ENCODE measurements at regions not wholly inside any gene's neighbourhood (a gene's known extent, or its start where the extent isn't known, plus 50 kb on each side); places are given as distances from the start of the nearest gene placed in this dataset.
A peak's percentile ranks its signal among the peaks of the same experiment; 100 is the strongest.
"Not testable (repeated sequence)": the region's sequence is repeated elsewhere in the genome, so short reads cannot be mapped to it uniquely, and the experiment has no call there.

DNA sequence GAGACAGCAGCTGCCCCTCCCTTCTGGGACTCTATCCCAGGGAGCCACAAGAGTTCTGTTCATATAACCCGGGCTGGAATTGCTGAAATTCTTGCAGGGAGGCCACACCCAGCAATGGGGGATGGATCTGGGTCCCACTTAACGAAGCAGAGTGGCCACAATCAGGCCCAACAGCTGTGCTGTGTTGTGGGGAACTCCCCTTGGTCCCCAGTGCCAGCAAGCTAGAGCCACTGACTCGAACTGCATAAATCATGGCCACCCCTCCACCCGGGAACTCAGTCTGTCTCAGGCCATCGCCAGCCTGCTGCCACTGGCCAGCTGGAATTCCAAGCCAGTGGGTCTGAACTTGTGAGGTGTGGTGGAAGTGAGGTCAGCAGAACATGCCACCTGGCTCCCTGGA, 111.1 kb downstream of the KLF8 start:
- Mint-ChIP-seq H3K4me3 (peak overlapping the region in 4 of 10 donors; percentile 55 to 77 (median 65)), H3K27me3 (no peaks in the 10 kb centered on the region), H3K9me3 (peaks cover 0 to 47% (median 15%) of the 10 kb centered on the region in 9 donors), H3K4me1 (peaks cover 18 to 62% (median 58%) of the 10 kb centered on the region in 4 donors), H3K36me3 (peaks cover 0 to 17% (median 10%) of the 10 kb centered on the region in 3 donors), H3K27ac (peak overlapping the region in 5 of 10 donors; percentile 33 to 81 (median 51))
- ATAC-seq (no peak), DNase-seq (no peak)
- POLR2A ChIA-PET = interaction anchor here (0.7 to 1.5 kb wide), 3 partner anchors 22 to 221 kb away, joined by 3 to 4 read pairs (median 3); no protein-coding TSS in a partner anchor

DNA sequence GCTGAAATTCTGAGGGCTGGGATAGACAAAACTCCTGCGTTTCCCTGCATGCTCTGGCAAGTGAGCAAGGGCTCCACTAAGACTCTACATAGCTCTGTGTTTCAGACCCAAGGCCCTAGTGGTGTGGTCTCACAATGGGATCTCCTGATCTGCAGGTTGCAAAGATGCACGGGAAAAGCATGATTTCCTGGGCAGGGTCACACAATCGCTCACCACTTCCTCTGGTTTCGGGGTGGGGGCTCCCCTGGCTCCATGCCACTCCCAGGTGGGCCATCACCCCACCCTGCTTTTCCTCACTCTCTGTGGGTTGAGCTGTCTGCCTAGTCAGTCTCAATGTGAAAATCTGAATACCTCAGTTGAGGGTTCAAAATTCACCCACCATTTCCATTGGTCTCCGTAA, 111.5 kb downstream of the KLF8 start:
- peaks cover 0 to 17% (median 8%) of the 10 kb centered on the region in 3 donors for H3K36me3 Mint-ChIP-seq
- no peaks in the 10 kb centered on the region for H3K27me3 Mint-ChIP-seq
- H3K27ac Mint-ChIP-seq = peak overlapping the region in 7 of 10 donors; percentile 41 to 80 (median 61)
- DNase-seq = peak in 2 of 10 donors; percentile 5 to 19
- no peak for ATAC-seq
- POLR2A ChIA-PET = interaction anchor here (0.6 to 1.5 kb wide), 4 partner anchors 22 to 221 kb away, joined by 3 to 4 read pairs (median 3); no protein-coding TSS in a partner anchor
- H3K4me1 Mint-ChIP-seq = peaks cover 18 to 62% (median 58%) of the 10 kb centered on the region in 4 donors
- H3K4me3 Mint-ChIP-seq = peak overlapping the region; percentile 11 to 68 (median 60)
- peaks cover 0 to 42% (median 13%) of the 10 kb centered on the region in 9 donors for H3K9me3 Mint-ChIP-seq

DNA sequence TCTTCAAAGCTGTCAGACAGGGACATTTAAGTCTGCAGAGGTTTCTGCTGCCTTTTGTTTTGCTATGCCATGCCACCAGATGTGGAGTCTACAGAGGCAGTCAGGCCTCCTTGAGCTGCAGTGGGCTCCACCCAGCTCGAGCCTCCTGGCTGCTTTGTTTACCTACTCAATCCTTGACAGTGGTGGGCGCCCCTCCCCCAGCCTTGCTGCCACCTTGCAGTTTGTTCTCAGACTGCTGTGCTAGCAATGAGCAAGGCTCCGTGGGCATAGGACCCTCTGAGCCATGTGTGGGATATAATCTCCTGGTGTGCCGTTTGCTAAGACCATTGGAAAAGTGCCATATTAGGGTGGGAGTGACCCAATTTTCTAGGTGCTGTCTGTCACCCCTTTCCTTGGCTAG, 126.0 kb downstream of the KLF8 start:
- H3K4me3 Mint-ChIP-seq, H3K27ac Mint-ChIP-seq, ATAC-seq, DNase-seq, POLR2A ChIA-PET, H3K27me3 Mint-ChIP-seq, H3K36me3 Mint-ChIP-seq: not testable (repeated sequence)
- Mint-ChIP-seq H3K4me1 (peaks cover 0 to 13% (median 0%) of the 10 kb centered on the region in 4 donors), H3K9me3 (peaks cover 0 to 25% (median 6%) of the 10 kb centered on the region in 9 donors)

DNA sequence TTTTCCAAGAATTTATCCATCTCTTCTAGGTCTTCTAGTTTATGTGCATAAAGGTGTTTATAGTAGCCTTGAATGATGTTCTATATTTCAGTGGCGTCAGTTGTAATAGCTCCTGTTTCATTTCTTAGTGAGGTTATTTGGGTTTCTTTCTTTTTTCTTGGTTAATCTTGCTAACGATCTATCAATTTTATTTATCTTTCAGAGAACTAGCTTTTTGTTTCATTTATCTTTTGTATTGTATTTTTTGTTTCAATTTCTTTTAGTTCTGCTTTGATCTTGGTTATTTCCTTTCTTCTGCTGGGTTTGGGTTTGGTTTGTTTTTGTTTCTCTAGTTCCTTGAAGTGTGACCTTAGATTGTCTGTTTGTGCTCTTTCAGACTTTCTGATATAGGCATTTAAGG, 133.0 kb downstream of the KLF8 start:
- ATAC-seq, H3K36me3 Mint-ChIP-seq, H3K27me3 Mint-ChIP-seq: not testable (repeated sequence)
- DNase-seq = peak in 3 of 10 donors; percentile 11 to 54 (median 51)
- peaks cover 16 to 53% (median 47%) of the 10 kb centered on the region in 4 donors for H3K4me1 Mint-ChIP-seq
- peak overlapping the region; percentile 52 to 85 (median 72) for H3K4me3 Mint-ChIP-seq
- H3K27ac Mint-ChIP-seq = peak overlapping the region; percentile 47 to 98 (median 78)
- H3K9me3 Mint-ChIP-seq = peaks cover 0 to 12% (median 1%) of the 10 kb centered on the region in 9 donors
- POLR2A ChIA-PET = interaction anchor here (0.6 to 1.0 kb wide), 2 partner anchors 18 to 22 kb away, joined by 3 read pairs; no protein-coding TSS in a partner anchor

DNA sequence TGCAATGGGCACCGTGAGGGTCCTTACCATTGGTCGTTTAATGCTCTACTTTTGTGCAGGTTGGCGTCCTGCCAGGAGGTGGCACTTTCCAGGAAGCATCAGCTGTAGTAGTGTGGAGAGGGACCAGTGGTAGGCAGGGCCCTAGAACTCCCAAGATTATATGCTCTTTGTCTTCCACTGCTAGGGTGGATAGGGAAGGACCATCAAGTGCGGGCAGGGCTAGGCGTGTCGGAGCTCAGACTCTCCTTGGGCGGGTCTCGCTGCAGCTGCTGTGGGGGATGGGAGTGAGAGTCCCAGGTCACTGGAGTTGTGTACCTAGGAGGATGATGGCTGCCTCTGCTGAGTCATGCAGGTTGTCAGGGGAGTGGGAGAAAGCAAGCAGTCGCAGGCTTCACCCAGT, 134.7 kb downstream of the KLF8 start:
- Mint-ChIP-seq H3K27me3 (no peaks in the 10 kb centered on the region), H3K4me3 (peak overlapping the region in 3 of 10 donors; percentile 14 to 52 (median 45)), H3K36me3 (peaks cover 0 to 8% (median 6%) of the 10 kb centered on the region in 3 donors), H3K4me1 (peaks cover 16 to 53% (median 47%) of the 10 kb centered on the region in 4 donors), H3K27ac (peak overlapping the region in 8 of 10 donors; percentile 31 to 98 (median 74)), H3K9me3 (peaks cover 0 to 18% (median 1%) of the 10 kb centered on the region in 9 donors)
- ATAC-seq = no peak
- DNase-seq = no peak
- POLR2A ChIA-PET = interaction anchor here (1.4 kb wide), 1 partner anchor 10 kb away, joined by 6 read pairs; no protein-coding TSS in a partner anchor

DNA sequence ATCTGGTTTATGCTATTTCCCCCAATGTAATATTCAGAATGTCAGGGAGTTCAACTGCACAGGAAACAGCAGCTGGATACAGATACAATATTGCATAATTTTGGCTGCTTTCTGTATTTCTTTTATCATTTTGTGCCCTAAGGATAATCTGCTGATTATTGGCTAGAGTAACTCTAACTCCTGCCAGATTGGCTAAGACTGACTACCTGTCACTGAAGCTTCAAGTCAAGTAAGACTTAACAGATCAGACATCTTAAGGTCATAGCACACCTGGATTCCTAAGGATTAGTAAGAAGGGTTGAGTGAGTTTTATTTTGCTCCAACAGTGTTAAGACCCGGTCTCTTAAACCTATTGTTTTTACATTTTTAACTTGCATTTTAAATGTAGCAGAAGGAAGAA, 136.8 kb downstream of the KLF8 start:
- Mint-ChIP-seq H3K36me3 (peaks cover 0 to 4% (median 0%) of the 10 kb centered on the region in 3 donors), H3K4me1 (peaks cover 16 to 51% (median 47%) of the 10 kb centered on the region in 4 donors), H3K9me3 (peaks cover 0 to 15% (median 1%) of the 10 kb centered on the region in 9 donors), H3K4me3 (peak overlapping the region in 7 of 10 donors; percentile 2 to 59 (median 43)), H3K27ac (peak overlapping the region in 6 of 10 donors; percentile 2 to 84 (median 27)), H3K27me3 (no peaks in the 10 kb centered on the region)
- POLR2A ChIA-PET = interaction anchor here (0.6 kb wide), 1 partner anchor 54 kb away, joined by 4 read pairs; no protein-coding TSS in a partner anchor
- ATAC-seq (no peak), DNase-seq (no peak)

DNA sequence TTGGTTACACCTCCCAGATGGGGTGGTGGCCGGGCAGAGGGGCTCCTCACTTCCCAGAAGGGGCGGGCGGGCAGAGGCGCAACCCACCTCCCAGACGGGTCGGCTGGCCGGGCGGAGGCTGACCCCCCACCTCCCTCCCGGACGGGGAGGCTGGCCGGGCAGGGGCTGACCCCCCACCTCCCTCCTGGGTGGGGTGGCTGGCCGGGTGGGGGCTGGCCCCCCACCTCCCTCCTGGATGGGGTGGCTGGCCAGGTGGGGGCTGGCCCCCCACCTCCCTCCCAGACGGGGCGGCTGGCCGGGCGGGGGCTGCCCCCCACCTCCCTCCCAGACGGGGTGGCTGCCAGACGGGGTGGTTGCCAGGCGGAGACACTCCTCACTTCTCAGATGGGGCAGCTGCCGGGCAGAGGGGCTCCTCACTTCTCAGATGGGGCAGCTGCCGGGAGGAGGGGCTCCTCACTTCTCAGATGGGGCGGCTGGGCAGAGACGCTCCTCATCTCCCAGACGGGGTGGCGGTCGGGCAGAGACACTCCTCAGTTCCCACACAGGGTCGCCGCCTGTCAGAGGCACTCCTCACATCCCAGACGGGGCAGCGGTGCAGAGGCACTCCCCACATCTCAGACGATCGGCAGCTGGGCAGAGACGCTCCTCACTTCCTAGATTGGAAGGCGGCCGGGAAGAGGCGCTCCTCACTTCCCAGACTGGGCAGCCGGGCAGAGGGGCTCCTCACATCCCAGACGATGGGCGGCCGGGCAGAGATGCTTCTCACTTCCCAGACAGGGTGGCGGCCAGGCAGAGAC, 148.0 kb downstream of the KLF8 start:
- peaks cover 11 to 30% (median 29%) of the 10 kb centered on the region in 4 donors for H3K4me1 Mint-ChIP-seq
- H3K4me3 Mint-ChIP-seq, H3K27ac Mint-ChIP-seq, DNase-seq, ATAC-seq, POLR2A ChIA-PET, H3K27me3 Mint-ChIP-seq, H3K36me3 Mint-ChIP-seq, H3K9me3 Mint-ChIP-seq: not testable (repeated sequence)

DNA sequence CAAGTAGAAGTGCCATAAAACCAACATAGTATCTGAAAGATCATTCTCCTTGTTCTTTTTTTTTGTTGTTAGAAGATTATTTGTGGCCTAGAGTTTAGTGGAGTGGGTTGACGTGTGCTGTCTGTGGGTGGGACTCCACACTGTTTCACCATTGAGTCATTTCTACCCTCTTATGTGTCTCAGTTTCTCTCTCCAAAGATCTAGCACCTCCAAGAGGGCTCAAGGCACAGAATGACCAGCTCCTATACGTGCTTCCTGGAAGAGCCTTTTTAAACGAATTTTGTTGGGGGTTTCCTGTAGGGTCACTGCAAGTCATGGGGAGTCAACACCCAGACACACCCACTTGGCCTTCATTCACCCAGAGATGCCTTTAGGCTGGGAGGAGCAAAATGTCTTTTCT, 150.1 kb downstream of the KLF8 start:
- peak overlapping the region in 9 of 10 donors; percentile 3 to 95 (median 49) for H3K27ac Mint-ChIP-seq
- H3K36me3 Mint-ChIP-seq = no peaks in the 10 kb centered on the region
- ATAC-seq = peak in 1 of 2 donors; percentile 32
- POLR2A ChIA-PET = interaction anchor here (0.7 to 1.6 kb wide), 3 partner anchors 15 to 38 kb away, joined by 3 to 4 read pairs (median 3); no protein-coding TSS in a partner anchor
- peak overlapping the region in 4 of 10 donors; percentile 8 to 46 (median 25) for H3K4me3 Mint-ChIP-seq
- H3K9me3 Mint-ChIP-seq = peaks cover 0 to 1% (median 0%) of the 10 kb centered on the region in 9 donors
- no peak for DNase-seq
- peaks cover 18 to 42% (median 39%) of the 10 kb centered on the region in 4 donors for H3K4me1 Mint-ChIP-seq
- H3K27me3 Mint-ChIP-seq = no peaks in the 10 kb centered on the region

DNA sequence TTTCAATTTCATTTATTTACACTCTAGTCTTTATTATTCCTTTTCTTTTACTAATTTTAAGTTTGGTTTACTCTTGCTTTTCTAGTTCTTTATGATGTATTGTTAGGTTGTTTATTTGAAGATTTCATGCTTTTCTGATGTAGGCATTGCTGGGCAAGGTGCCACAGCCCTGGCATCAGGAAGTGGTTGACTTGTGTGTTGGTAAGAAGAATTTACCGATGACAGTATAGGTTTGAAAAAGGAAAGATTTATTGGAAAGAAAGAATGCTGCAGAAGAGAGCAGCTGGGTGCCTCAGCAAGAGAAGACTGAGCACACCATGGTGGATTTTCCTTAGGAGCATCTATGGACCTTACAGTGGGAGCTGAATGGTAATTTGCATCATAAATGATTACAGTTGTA, 153.2 kb downstream of the KLF8 start:
- H3K9me3 Mint-ChIP-seq = peaks cover 0 to 9% (median 0%) of the 10 kb centered on the region in 9 donors
- peaks cover 18 to 54% (median 44%) of the 10 kb centered on the region in 4 donors for H3K4me1 Mint-ChIP-seq
- ATAC-seq (peak; percentile 86 to 90), DNase-seq (peak in 9 of 10 donors; percentile 1 to 75 (median 41))
- POLR2A ChIA-PET = no interaction called here
- peak overlapping the region; percentile 68 to 91 (median 84) for H3K4me3 Mint-ChIP-seq
- no peaks in the 10 kb centered on the region for H3K27me3 Mint-ChIP-seq
- peak overlapping the region; percentile 8 to 95 (median 88) for H3K27ac Mint-ChIP-seq
- no peaks in the 10 kb centered on the region for H3K36me3 Mint-ChIP-seq

DNA sequence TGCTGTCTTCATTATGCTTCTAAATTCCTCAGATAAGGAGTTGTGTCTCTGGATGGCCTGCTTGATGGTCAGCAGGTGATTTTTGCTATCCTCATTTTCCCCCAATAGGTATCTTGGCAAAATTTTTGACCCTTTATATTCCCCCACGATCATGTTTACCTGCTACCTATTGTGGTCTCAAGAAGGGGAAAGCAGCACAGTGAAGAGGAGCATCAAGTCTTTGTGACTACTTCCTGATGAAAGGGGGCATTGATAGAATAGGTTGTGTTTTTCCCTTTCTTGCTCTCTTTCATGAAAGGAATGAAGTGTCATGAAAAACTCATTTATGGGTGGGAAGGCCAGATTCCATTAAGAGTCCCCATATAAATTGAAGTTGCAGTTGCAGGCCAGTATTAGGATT, 153.8 kb downstream of the KLF8 start:
- ATAC-seq = peak; percentile 44 to 60
- H3K36me3 Mint-ChIP-seq = peaks cover 0 to 5% (median 3%) of the 10 kb centered on the region in 3 donors
- POLR2A ChIA-PET = no interaction called here

DNA sequence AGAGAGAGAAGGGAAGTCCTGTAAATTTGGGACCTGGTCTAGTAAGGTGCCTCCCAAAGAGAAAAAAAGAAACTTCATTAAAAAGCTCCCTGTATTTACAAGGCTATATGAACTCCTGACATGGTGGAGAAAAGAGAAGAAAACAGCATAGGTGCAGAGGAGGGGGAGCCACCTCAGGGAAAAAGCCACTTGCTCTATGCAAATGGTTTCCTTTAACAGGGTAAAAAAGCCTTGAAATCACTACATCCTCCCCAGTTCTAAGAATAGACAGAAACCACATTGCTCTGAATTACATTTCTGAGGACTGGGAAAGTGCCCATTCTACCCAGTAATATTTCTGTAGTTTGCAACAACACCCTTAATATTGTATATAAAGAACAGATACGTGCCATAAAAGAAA, 165.5 kb downstream of the KLF8 start:
- peaks cover 10 to 44% (median 36%) of the 10 kb centered on the region in 4 donors for H3K4me1 Mint-ChIP-seq
- peaks cover 0 to 11% (median 2%) of the 10 kb centered on the region in 3 donors for H3K36me3 Mint-ChIP-seq
- H3K9me3 Mint-ChIP-seq = peaks cover 0 to 11% (median 0%) of the 10 kb centered on the region in 9 donors
- POLR2A ChIA-PET = no interaction called here
- H3K27me3 Mint-ChIP-seq = no peaks in the 10 kb centered on the region
- H3K4me3 Mint-ChIP-seq = peak overlapping the region in 9 of 10 donors; percentile 9 to 73 (median 67)
- DNase-seq (peak in 3 of 10 donors; percentile 9 to 37 (median 35)), ATAC-seq (peak; percentile 57 to 66)
- H3K27ac Mint-ChIP-seq = peak overlapping the region in 9 of 10 donors; percentile 7 to 80 (median 78)

More for the DNA sequence above, 153.8 kb downstream of the KLF8 start:
- Mint-ChIP-seq H3K4me3 (peak overlapping the region; percentile 68 to 91 (median 84)), H3K4me1 (peaks cover 18 to 54% (median 44%) of the 10 kb centered on the region in 4 donors), H3K27me3 (no peaks in the 10 kb centered on the region), H3K27ac (peak overlapping the region; percentile 50 to 95 (median 83)), H3K9me3 (peaks cover 0 to 9% (median 0%) of the 10 kb centered on the region in 9 donors)
- peak in 1 of 10 donors; percentile 9 for DNase-seq

DNA sequence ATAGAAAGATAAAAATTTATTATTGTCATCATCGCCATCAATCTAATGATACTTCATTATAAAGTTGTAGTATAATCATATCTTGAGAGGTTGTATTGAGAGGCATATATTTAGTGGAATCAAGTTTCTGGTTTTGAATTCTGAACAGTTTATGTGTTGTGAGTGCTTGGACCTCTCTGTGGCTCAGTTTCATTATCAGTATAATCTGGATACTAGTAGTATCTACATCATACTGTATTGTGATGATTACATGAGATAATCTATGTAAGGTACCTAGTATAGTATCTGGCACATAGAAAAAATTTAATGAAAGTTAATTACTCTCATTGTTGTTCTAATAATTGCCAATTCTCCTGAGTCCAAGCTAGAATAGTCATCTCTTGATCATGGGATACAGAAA, 161.2 kb upstream of the UBQLN2 start:
- H3K4me1 Mint-ChIP-seq = peaks cover 12 to 28% (median 23%) of the 10 kb centered on the region in 4 donors
- POLR2A ChIA-PET = no interaction called here
- H3K27ac Mint-ChIP-seq = peak overlapping the region in 1 of 10 donors; percentile 66
- peak overlapping the region in 1 of 10 donors; percentile 7 for H3K4me3 Mint-ChIP-seq
- ATAC-seq = no peak
- DNase-seq = no peak
- peaks cover 0 to 15% (median 0%) of the 10 kb centered on the region in 9 donors for H3K9me3 Mint-ChIP-seq
- H3K27me3 Mint-ChIP-seq = no peaks in the 10 kb centered on the region
- peaks cover 0 to 20% (median 4%) of the 10 kb centered on the region in 3 donors for H3K36me3 Mint-ChIP-seq

All from naive thymus-derived CD8-positive, alpha-beta T cell (primary cell).